ENCODE measurements at regions not wholly inside any gene's neighbourhood (a gene's known extent, or its start where the extent isn't known, plus 50 kb on each side); places are given as distances from the start of the nearest gene placed in this dataset.
"Not testable (repeated sequence)": the region's sequence is repeated elsewhere in the genome, so short reads cannot be mapped to it uniquely, and the experiment has no call there.

GRCh38 chr2:8489751-8490150 lies 192.1 kb upstream of the ID2 start:
- DNase-seq (ENCODE audit: low read depth, low spot score): no peak

- no peak for DNase-seq (ENCODE audit: low read depth, low spot score)
Measured at GRCh38 chr2:8490166-8490721, 191.6 kb upstream of the ID2 start.

DNA sequence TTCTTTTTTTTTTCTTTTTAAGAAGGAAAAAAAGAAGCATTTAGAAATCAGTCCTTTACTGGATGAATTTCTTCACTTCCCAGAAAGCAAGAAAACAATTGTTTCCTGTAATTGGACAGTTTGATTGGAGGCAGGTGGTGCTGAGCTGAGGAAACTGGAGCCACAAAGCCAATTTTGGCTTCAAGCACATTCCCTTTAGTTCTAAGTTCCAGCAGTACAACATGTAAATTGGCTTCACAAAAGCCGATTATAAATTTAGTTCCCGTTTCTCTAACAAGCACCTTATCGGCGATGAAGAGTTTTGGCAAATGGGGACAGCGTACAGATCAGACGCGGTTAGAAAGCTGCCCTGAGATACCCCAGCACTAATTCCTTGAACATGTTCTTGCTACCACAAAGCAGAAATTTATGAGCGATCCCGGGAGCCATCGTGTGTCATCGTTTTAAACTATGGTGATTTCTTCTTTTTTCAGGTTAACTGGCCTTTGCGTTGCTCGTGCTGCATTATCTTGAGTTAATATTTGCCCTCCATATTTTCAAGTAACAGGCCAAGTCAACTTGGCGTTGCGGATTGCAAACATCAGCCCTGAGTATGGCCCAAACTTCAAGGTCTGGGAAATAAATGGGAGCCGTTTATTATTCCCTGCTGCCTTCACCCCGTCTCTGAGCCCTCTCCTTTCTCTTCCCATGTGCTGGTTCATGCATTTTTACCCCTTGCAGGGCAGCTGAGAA lies 190.4 kb upstream of the ID2 start:
- no peak for DNase-seq (ENCODE audit: low read depth, low spot score)

GRCh38 chr2:8494151-8494550 lies 187.7 kb upstream of the ID2 start:
- DNase-seq (ENCODE audit: low read depth, low spot score): no peak

DNA sequence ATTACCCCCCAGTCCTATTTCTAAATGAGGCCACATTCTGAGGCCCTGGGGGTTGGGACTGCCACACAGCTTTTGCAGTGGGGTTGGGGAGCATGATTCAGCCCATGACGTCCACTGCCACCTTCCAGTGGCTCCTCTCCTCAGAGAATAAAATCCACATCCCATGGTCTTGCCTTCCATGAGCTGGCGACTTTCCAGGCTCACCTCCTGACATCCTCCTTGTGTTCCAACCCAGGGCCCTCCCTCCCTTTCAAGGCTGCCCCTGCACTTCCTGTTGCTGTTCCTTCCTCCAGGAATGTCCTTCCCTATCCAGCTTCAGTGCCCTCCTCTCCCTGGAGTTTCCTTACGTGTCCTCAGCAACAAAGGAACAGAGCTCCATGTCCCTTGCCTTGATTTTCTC lies 187.3 kb upstream of the ID2 start:
- DNase-seq (ENCODE audit: low read depth, low spot score): no peak

DNA sequence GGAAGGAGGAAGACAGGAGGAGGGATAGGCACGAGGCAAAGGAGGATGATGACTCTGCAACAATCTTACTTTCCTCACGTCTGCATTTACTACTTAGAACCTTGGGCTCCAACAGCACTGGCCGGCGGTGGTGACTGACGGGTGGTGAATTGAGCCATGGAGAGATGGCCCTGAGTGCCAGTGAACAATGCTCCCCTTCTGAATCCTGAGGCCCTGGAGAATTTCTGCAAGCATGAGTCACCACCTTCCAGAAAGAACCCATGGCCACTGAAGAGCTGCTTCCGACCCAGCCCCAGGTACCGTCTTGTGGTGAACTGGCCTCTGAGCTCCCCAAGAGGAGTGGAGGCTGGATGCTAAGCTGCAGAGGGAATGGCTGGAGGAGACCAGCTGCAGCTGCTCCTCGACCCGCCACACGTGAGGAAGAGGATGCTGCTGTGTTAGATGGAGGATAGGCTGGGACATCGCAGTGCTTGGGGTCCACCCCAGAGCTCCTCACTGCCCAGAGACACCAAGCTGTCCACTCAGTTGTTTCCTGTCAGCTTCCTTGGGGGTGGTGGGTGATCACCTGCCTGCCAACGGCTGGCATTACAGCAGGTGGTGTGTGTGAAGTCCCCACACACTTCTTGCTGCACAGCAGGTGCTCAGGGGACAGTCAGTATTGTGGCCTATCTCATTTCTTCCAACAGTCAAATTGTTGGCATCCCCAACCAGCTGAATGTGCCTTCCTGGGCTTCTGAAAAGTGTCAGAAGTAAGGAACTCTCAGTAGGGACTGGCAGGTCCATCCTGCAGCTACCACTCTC lies 186.5 kb upstream of the ID2 start:
- DNase-seq (ENCODE audit: low read depth, low spot score): no peak

DNA sequence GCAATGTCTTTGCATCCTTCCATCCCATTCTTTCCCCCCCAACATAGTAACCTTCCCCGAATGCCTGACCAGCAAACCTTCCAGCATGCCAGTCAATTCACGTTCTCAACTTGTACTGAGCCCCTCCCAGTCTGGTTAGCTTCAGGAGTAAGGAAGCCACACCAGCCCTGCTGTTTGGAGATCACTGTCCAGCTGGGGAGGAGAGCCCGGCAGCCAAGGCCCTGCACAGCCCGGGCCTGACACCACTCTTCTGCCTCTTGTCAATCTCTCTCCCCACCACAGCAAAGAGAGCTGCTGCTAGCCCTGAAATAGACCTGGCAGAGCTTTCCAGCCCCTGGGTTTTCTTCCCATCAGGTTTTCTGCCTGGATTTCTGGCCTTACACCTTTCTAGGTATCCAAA lies 185.8 kb upstream of the ID2 start:
- DNase-seq (ENCODE audit: low read depth, low spot score): no peak

GRCh38 chr2:8496617-8497016 lies 185.2 kb upstream of the ID2 start:
- DNase-seq (ENCODE audit: low read depth, low spot score): no peak

GRCh38 chr2:8498994-8499393 lies 182.9 kb upstream of the ID2 start:
- DNase-seq (ENCODE audit: low read depth, low spot score): no peak

GRCh38 chr2:8500124-8501054 lies 181.5 kb upstream of the ID2 start:
- DNase-seq (ENCODE audit: low read depth, low spot score): no peak

GRCh38 chr2:8501061-8501720 lies 180.7 kb upstream of the ID2 start:
- DNase-seq (ENCODE audit: low read depth, low spot score): no peak

GRCh38 chr2:8502316-8502715 lies 179.5 kb upstream of the ID2 start:
- no peak for DNase-seq (ENCODE audit: low read depth, low spot score)

GRCh38 chr2:8505311-8505920 lies 176.4 kb upstream of the ID2 start:
- DNase-seq (ENCODE audit: low read depth, low spot score): no peak

DNA sequence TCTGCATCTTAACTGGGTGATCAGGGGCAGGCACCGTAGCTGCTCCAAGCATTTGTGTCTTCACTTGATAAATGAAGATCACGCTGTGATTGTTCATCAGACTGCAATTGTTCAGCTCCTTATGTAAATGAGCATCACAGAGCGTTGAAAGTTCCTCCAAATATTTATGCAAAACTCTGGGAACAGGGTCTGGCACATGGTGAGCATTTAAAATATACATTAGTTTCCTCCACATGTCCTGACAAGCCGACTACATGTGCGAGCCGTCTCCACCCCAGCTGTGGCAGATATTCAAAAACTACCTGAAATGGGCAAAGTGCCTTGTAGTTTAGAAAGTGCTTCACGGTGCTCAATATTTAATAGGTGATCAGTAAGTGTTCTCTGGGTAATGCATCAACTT lies 175.1 kb upstream of the ID2 start:
- DNase-seq (ENCODE audit: low read depth, low spot score): no peak

DNA sequence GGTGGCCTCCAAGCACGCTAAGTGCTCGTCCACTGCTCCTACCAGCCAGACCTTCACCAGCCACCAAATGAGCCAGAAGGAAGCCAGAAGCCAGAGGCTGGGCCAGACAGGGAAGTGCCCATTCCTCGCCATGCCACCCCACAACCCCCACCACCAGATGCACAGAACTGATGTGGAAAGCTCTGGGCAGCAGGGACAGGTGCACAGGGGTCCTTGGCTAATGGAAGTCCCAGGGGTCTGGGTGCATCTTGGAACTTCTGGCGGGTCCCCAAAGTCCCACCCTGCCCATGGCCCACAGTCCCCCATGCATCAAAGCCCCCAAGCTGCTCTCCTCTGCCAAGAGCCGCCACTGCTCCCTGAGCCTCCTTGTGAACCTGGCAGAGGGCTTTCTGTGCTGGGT lies 173.1 kb upstream of the ID2 start:
- no peak for DNase-seq (ENCODE audit: low read depth, low spot score)

GRCh38 chr2:8509621-8510020 lies 172.2 kb upstream of the ID2 start:
- no peak for DNase-seq (ENCODE audit: low read depth, low spot score)

- DNase-seq (ENCODE audit: low read depth, low spot score): not testable (repeated sequence)
Measured at GRCh38 chr2:8510055-8510454, 171.8 kb upstream of the ID2 start.

DNA sequence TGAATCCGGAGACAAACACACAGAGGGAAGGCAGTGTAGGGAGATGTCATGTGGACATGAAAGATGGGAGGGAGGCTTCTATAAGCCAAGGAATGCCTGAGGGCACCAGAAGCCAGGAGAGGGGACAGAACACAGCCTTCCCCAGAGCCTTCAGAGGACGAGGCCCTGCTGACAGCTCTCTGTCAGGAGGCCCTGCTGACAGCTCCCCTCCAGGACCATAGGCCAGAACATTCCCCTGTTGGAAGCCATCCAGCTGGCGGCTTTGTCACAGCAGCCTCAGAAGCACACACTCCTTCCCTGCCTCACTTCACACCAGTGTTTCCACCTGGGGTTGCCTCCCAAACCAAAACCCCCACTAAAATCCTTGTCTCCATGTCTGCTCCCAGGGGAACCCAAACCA lies 171.3 kb upstream of the ID2 start:
- DNase-seq (ENCODE audit: low read depth, low spot score): no peak

- DNase-seq (ENCODE audit: low read depth, low spot score): no peak
Measured at GRCh38 chr2:8511868-8512612, 169.8 kb upstream of the ID2 start.

GRCh38 chr2:8513601-8514273 lies 168.1 kb upstream of the ID2 start:
- DNase-seq (ENCODE audit: low read depth, low spot score): no peak

Measured in smooth muscle cell of the brain vasculature (primary cell).